Progenitor cell of endocrine pancreas (in vitro differentiated cells): ENCODE measurements at regions not wholly inside any gene's neighbourhood (a gene's known extent, or its start where the extent isn't known, plus 50 kb on each side); places are given as distances from the start of the nearest gene placed in this dataset.

ENCODE experiments used
- DNase-seq: peaks from one replicate; pipeline ENCODE4 v3.0.0; 2021; ENCODE audit warnings: low spot score; ENCODE audit not compliant: unreplicated experiment
- H3K27ac Mint-ChIP-seq: 2 replicates; pipeline ENCODE4 v1.8.0; 2021; ENCODE audit warnings: mild to moderate bottlenecking, moderate library complexity, mixed read lengths
- H3K27me3 Mint-ChIP-seq: 2 replicates; pipeline ENCODE4 v1.8.0; 2021; ENCODE audit warnings: mixed read lengths
- H3K36me3 Mint-ChIP-seq: 2 replicates; pipeline ENCODE4 v1.8.0; 2022; ENCODE audit warnings: mixed read lengths; ENCODE audit not compliant: insufficient read depth
- H3K4me1 Mint-ChIP-seq: 2 replicates; pipeline ENCODE4 v1.8.0; 2021; ENCODE audit warnings: low read depth, mixed read lengths
- H3K4me3 Mint-ChIP-seq: 2 replicates; pipeline ENCODE4 v1.8.0; 2021; ENCODE audit warnings: low read depth, mild to moderate bottlenecking, moderate library complexity, mixed read lengths
- H3K9me3 Mint-ChIP-seq: 2 replicates; pipeline ENCODE4 v1.8.0; 2021; ENCODE audit warnings: low read depth, mixed read lengths
- CTCF ChIP-seq: fragments of 200-600 bp; sonication (generic); IDR thresholded peaks from one replicate; pipeline ENCODE4 v1.5.0; 2021; ENCODE audit warnings: antibody characterized with exemption, mild to moderate bottlenecking; ENCODE audit not compliant: unreplicated experiment

- TF ChIP-seq CTCF = no peak
- no peaks in the 10 kb centered on the region for H3K9me3 Mint-ChIP-seq
- DNase-seq = no peak
- no peak overlapping the region for H3K4me3 Mint-ChIP-seq
- no peaks in the 10 kb centered on the region for H3K4me1 Mint-ChIP-seq
- H3K27me3 Mint-ChIP-seq = no peaks in the 10 kb centered on the region
- H3K36me3 Mint-ChIP-seq = no peaks in the 10 kb centered on the region
- H3K27ac Mint-ChIP-seq = no peak overlapping the region
Measured at GRCh38 chr3:24999357-24999756, 428.7 kb upstream of the RARB start.

- H3K36me3 Mint-ChIP-seq = no peaks in the 10 kb centered on the region
- no peak for TF ChIP-seq CTCF
- no peaks in the 10 kb centered on the region for H3K27me3 Mint-ChIP-seq
- no peaks in the 10 kb centered on the region for H3K9me3 Mint-ChIP-seq
- no peak overlapping the region for H3K27ac Mint-ChIP-seq
- H3K4me1 Mint-ChIP-seq = no peaks in the 10 kb centered on the region
- DNase-seq = no peak
- no peak overlapping the region for H3K4me3 Mint-ChIP-seq
Measured at GRCh38 chr3:25000971-25001591, 427.0 kb upstream of the RARB start.

- H3K9me3 Mint-ChIP-seq = no peaks in the 10 kb centered on the region
- H3K27ac Mint-ChIP-seq = no peak overlapping the region
- no peaks in the 10 kb centered on the region for H3K27me3 Mint-ChIP-seq
- no peak for DNase-seq
- no peaks in the 10 kb centered on the region for H3K4me1 Mint-ChIP-seq
- no peaks in the 10 kb centered on the region for H3K36me3 Mint-ChIP-seq
- TF ChIP-seq CTCF = no peak
- no peak overlapping the region for H3K4me3 Mint-ChIP-seq
Measured at GRCh38 chr3:25002052-25002451, 426.0 kb upstream of the RARB start.

- H3K4me3 Mint-ChIP-seq = no peak overlapping the region
- peaks cover 11% of the 10 kb centered on the region for H3K4me1 Mint-ChIP-seq
- no peaks in the 10 kb centered on the region for H3K27me3 Mint-ChIP-seq
- DNase-seq = no peak
- H3K9me3 Mint-ChIP-seq = no peaks in the 10 kb centered on the region
- H3K27ac Mint-ChIP-seq = no peak overlapping the region
- TF ChIP-seq CTCF = no peak
- H3K36me3 Mint-ChIP-seq = no peaks in the 10 kb centered on the region
Measured at GRCh38 chr3:25007974-25008658, 419.9 kb upstream of the RARB start.

- TF ChIP-seq CTCF = no peak
- no peaks in the 10 kb centered on the region for H3K9me3 Mint-ChIP-seq
- no peak overlapping the region for H3K27ac Mint-ChIP-seq
- DNase-seq = no peak
- H3K4me1 Mint-ChIP-seq = peaks cover 13% of the 10 kb centered on the region
- no peaks in the 10 kb centered on the region for H3K27me3 Mint-ChIP-seq
- no peaks in the 10 kb centered on the region for H3K36me3 Mint-ChIP-seq
- H3K4me3 Mint-ChIP-seq = no peak overlapping the region
Measured at GRCh38 chr3:25009665-25010064, 418.4 kb upstream of the RARB start.
